HEK293 (cell line): ENCODE measurements at regions not wholly inside any gene's neighbourhood (a gene's known extent, or its start where the extent isn't known, plus 50 kb on each side); places are given as distances from the start of the nearest gene placed in this dataset.

Experiments used
- CTCF ChIA-PET: fragments of 350-600 bp; formaldehyde crosslinking; extraction: SDS; loops from one replicate; lab custom pipeline; 2021; ENCODE audit warnings: antibody characterized with exemption; lab: Yijun Ruan, JAX
- POLR2A ChIA-PET: fragments of 300-600 bp; formaldehyde crosslinking; extraction: SDS; loops from one replicate; lab custom pipeline; 2020; ENCODE audit warnings: antibody characterized with exemption, inconsistent platforms; lab: Yijun Ruan, JAX
- H3K27ac ChIP-seq: fragments of 200-500 bp; sonication (Bioruptor generic); 2 replicates; pipeline ENCODE4 v1.5.1; 2014; ENCODE audit warnings: low read depth, low read length, control low read depth, inconsistent platforms; ENCODE audit errors: extremely low read depth
- H3K36me3 ChIP-seq, 2 experiments: fragments of 200-500 bp in 1 of 2; sonication (Bioruptor generic) in 1 of 2; 1 replicate in 1 of 2; 2 replicates in 1 of 2; pipeline ENCODE4 v1.5.1; 2014 to 2017; ENCODE audit warnings: inconsistent platforms in 2 of 2, low read length in 2 of 2; ENCODE audit not compliant: control insufficient read depth in 2 of 2, insufficient read depth in 1 of 2
- H3K4me1 ChIP-seq: fragments of 200-500 bp; sonication (Bioruptor generic); 2 replicates; pipeline ENCODE4 v1.5.1; 2014; ENCODE audit warnings: mild to moderate bottlenecking, low read length, inconsistent platforms; ENCODE audit not compliant: control insufficient read depth, insufficient read depth
- H3K4me3 ChIP-seq: 2 replicates; pipeline ENCODE4 v1.5.1; 2011; ENCODE audit warnings: low read depth, mild to moderate bottlenecking, control low read depth, low read length, moderate library complexity
- H3K9me3 ChIP-seq: fragments of 200-500 bp; sonication (Bioruptor generic); 2 replicates; pipeline ENCODE4 v1.5.1; 2014; ENCODE audit warnings: low read depth, low read length, inconsistent platforms; ENCODE audit not compliant: control insufficient read depth, insufficient read depth
- FEZF1 ChIP-seq: fragments of 450-650 bp; formaldehyde crosslinking; IDR thresholded peaks from 2 replicates; pipeline ENCODE4 v1.5.1; 2016; ENCODE audit warnings: missing biosample characterization, missing genetic modification characterization
- GLI4 ChIP-seq: fragments of 450-650 bp; formaldehyde crosslinking; IDR thresholded peaks from 2 replicates; pipeline ENCODE4 v1.5.1; 2016; ENCODE audit warnings: missing biosample characterization, missing genetic modification characterization
- KLF1 ChIP-seq: fragments of 450-650 bp; formaldehyde crosslinking; IDR thresholded peaks from 2 replicates; pipeline ENCODE4 v1.5.1; 2016; ENCODE audit warnings: missing biosample characterization, missing genetic modification characterization
- MEIS1 ChIP-seq: sonication (generic); formaldehyde crosslinking; IDR thresholded peaks from 2 replicates; pipeline ENCODE4 v1.8.1; 2022; ENCODE audit warnings: missing genetic modification reagents, mild to moderate bottlenecking, borderline replicate concordance
- PRDM1 ChIP-seq: fragments of 450-650 bp; formaldehyde crosslinking; IDR thresholded peaks from 2 replicates; pipeline ENCODE4; 2016; ENCODE audit warnings: missing biosample characterization, missing genetic modification characterization
- SCRT1 ChIP-seq: fragments of 450-650 bp; formaldehyde crosslinking; IDR thresholded peaks from 2 replicates; pipeline ENCODE4 v1.5.1; 2016; ENCODE audit warnings: missing biosample characterization, missing genetic modification characterization, borderline replicate concordance
- ZFP69B ChIP-seq: fragments of 450-650 bp; formaldehyde crosslinking; IDR thresholded peaks from 2 replicates; pipeline ENCODE4 v1.5.1; 2016; ENCODE audit warnings: missing biosample characterization, missing genetic modification characterization
- ZNF132 ChIP-seq: fragments of 450-650 bp; formaldehyde crosslinking; IDR thresholded peaks from 2 replicates; pipeline ENCODE4 v1.5.1; 2017; ENCODE audit warnings: missing biosample characterization, missing genetic modification characterization, borderline replicate concordance
- ZNF146 ChIP-seq: fragments of 450-650 bp; formaldehyde crosslinking; IDR thresholded peaks from 2 replicates; pipeline ENCODE4 v1.5.1; 2016; ENCODE audit warnings: missing biosample characterization, missing genetic modification characterization
- ZNF175 ChIP-seq: fragments of 450-650 bp; formaldehyde crosslinking; IDR thresholded peaks from 2 replicates; pipeline ENCODE4 v1.5.1; 2016; ENCODE audit warnings: missing biosample characterization, missing genetic modification characterization
- ZNF19 ChIP-seq: fragments of 450-650 bp; formaldehyde crosslinking; IDR thresholded peaks from 2 replicates; pipeline ENCODE4; 2016; ENCODE audit warnings: missing biosample characterization, missing genetic modification characterization, low read depth
- ZNF211 ChIP-seq: fragments of 450-650 bp; formaldehyde crosslinking; IDR thresholded peaks from 2 replicates; pipeline ENCODE4 v1.5.1; 2016; ENCODE audit warnings: low read depth, missing biosample characterization, missing genetic modification characterization
- ZNF302 ChIP-seq: fragments of 450-650 bp; formaldehyde crosslinking; IDR thresholded peaks from 2 replicates; pipeline ENCODE4 v1.5.1; 2016; ENCODE audit warnings: missing biosample characterization, missing genetic modification characterization, low read depth
- ZNF335 ChIP-seq: fragments of 450-650 bp; formaldehyde crosslinking; conservative IDR thresholded peaks from 2 replicates; pipeline ENCODE4 v1.5.1; 2016; ENCODE audit warnings: missing biosample characterization, missing genetic modification characterization
- ZNF354C ChIP-seq: fragments of 450-650 bp; formaldehyde crosslinking; IDR thresholded peaks from 2 replicates; pipeline ENCODE4 v1.5.1; 2016; ENCODE audit warnings: missing biosample characterization, missing genetic modification characterization, low read depth, borderline replicate concordance
- ZNF514 ChIP-seq: fragments of 450-650 bp; formaldehyde crosslinking; IDR thresholded peaks from 2 replicates; pipeline ENCODE4 v1.5.1; 2016; ENCODE audit warnings: missing biosample characterization, missing genetic modification characterization
- ZNF660 ChIP-seq: fragments of 450-650 bp; IDR thresholded peaks from 2 replicates; pipeline ENCODE4 v1.5.1; 2018; ENCODE audit warnings: missing biosample characterization, mild to moderate bottlenecking, missing genetic modification characterization
- ZNF664 ChIP-seq: fragments of 450-650 bp; formaldehyde crosslinking; IDR thresholded peaks from 2 replicates; pipeline ENCODE4 v1.5.1; 2016; ENCODE audit warnings: missing biosample characterization, missing genetic modification characterization
- ZNF747 ChIP-seq: fragments of 450-650 bp; formaldehyde crosslinking; IDR thresholded peaks from 2 replicates; pipeline ENCODE4 v1.5.1; 2016; ENCODE audit warnings: missing biosample characterization, missing genetic modification characterization
- ZNF776 ChIP-seq: fragments of 450-650 bp; formaldehyde crosslinking; IDR thresholded peaks from 2 replicates; pipeline ENCODE4 v1.5.0; 2017; ENCODE audit warnings: missing biosample characterization, missing genetic modification characterization, borderline replicate concordance
- ZNF791 ChIP-seq: fragments of 450-650 bp; formaldehyde crosslinking; IDR thresholded peaks from 2 replicates; pipeline ENCODE4 v1.5.1; 2016; ENCODE audit warnings: missing biosample characterization, missing genetic modification characterization
- ZNF830 ChIP-seq: fragments of 450-650 bp; IDR thresholded peaks from 2 replicates; pipeline ENCODE4 v1.5.0; 2018; ENCODE audit warnings: missing biosample characterization, missing genetic modification characterization, low read depth, mild to moderate bottlenecking, moderate library complexity
- TF ChIP-seq, protein P1 (sequence below): fragments of 450-650 bp; formaldehyde crosslinking; IDR thresholded peaks from 2 replicates; pipeline ENCODE4 v1.5.1; 2016; ENCODE audit warnings: missing biosample characterization, missing genetic modification characterization
- TF ChIP-seq, protein P2 (sequence below): fragments of 450-650 bp; formaldehyde crosslinking; IDR thresholded peaks from 2 replicates; pipeline ENCODE4 v1.5.1; 2017; ENCODE audit warnings: missing biosample characterization, missing genetic modification characterization
- TF ChIP-seq, protein P3 (sequence below): fragments of 450-650 bp; formaldehyde crosslinking; IDR thresholded peaks from 2 replicates; pipeline ENCODE4 v1.5.1; 2016; ENCODE audit warnings: missing biosample characterization, missing genetic modification characterization
- TF ChIP-seq, protein P4 (sequence below): fragments of 450-650 bp; formaldehyde crosslinking; IDR thresholded peaks from 2 replicates; pipeline ENCODE4 v1.5.1; 2016; ENCODE audit warnings: missing biosample characterization, missing genetic modification characterization

DNA sequence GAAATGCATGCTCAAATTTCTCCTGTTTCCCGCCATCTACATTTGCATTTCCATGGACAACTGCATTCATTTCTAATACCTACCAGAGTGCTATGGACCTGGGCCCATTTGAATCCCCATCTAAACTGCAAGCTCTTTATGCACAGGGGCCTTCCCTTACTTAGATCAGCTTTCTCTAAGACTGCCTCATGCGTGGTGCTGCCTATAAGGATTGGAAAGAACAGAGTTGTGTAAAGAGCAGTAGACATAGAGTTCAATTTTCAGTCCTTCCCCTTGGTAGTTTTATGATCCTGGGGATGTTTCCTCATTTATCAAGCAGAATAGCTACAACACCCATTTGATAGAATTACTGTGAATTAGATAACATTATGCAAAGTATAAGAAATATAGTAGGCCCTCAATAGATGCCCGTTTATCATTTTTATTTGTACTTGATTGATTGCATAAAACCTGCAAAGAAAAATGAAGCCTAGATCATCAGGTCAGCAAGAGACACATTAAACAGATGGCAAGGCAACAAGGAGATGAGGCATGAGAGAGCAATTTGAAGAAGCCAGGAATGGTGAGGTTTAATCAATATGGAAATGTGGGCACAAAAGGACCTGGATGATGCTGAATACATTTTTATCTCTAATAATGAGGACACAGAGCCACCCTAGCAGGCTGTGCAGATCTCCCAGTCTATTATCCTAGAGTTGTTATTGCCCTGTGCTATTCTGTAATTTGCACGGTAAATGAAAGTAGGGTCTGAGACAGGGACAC is 359.7 kb downstream of the FAM181B start:
- Histone ChIP-seq H3K9me3 (no peaks in the 10 kb centered on the region), H3K36me3 (no peaks in the 10 kb centered on the region), H3K4me1 (no peaks in the 10 kb centered on the region), H3K27ac (no peak overlapping the region), H3K4me3 (no peak overlapping the region)
- ChIA-PET POLR2A (no interaction called here), CTCF (no interaction called here)
- TF ChIP-seq FEZF1 (no peak), ZNF664 (tag by site-specific recombination) (no peak), ZNF830 (tag by site-specific recombination) (no peak), ZNF211 (tag by site-specific recombination) (no peak)
- TF ChIP-seq, protein P1, sequence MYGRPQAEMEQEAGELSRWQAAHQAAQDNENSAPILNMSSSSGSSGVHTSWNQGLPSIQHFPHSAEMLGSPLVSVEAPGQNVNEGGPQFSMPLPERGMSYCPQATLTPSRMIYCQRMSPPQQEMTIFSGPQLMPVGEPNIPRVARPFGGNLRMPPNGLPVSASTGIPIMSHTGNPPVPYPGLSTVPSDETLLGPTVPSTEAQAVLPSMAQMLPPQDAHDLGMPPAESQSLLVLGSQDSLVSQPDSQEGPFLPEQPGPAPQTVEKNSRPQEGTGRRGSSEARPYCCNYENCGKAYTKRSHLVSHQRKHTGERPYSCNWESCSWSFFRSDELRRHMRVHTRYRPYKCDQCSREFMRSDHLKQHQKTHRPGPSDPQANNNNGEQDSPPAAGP (tag by site-specific recombination), result no peak

DNA sequence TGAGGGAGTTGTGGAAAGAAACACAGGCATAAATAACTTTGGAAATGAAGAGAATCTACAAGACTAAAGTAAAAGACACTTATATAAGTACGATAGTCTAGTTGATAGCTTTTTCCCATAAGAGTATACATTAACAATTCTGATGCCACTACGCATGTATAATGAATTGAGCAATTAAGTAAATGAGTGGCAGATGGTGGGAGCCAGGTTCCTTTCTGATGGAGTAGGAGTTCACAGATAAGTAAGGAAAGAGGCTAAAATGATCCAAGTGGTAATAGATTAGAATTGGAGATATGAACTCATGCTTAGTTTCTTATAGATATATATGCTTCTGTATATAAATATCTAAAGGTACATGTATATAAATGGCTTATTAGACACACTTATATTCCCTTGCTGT is 368.3 kb downstream of the FAM181B start:
- Histone ChIP-seq H3K36me3 (no peaks in the 10 kb centered on the region), H3K4me1 (no peaks in the 10 kb centered on the region), H3K27ac (no peak overlapping the region), H3K9me3 (no peaks in the 10 kb centered on the region), H3K4me3 (no peak overlapping the region)
- TF ChIP-seq KLF1 (tag by site-specific recombination) (no peak), ZNF747 (tag by site-specific recombination) (no peak), ZFP69B (tag by site-specific recombination) (no peak), ZNF175 (tag by site-specific recombination) (no peak), SCRT1 (no peak), ZNF776 (no peak), ZNF19 (tag by site-specific recombination) (no peak), ZNF335 (tag by site-specific recombination) (no peak), MEIS1 (CRISPR knock-in tag) (no peak)
- TF ChIP-seq, protein P2, sequence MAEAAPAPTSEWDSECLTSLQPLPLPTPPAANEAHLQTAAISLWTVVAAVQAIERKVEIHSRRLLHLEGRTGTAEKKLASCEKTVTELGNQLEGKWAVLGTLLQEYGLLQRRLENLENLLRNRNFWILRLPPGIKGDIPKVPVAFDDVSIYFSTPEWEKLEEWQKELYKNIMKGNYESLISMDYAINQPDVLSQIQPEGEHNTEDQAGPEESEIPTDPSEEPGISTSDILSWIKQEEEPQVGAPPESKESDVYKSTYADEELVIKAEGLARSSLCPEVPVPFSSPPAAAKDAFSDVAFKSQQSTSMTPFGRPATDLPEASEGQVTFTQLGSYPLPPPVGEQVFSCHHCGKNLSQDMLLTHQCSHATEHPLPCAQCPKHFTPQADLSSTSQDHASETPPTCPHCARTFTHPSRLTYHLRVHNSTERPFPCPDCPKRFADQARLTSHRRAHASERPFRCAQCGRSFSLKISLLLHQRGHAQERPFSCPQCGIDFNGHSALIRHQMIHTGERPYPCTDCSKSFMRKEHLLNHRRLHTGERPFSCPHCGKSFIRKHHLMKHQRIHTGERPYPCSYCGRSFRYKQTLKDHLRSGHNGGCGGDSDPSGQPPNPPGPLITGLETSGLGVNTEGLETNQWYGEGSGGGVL, result no peak
- ChIA-PET POLR2A (no interaction called here), CTCF (no interaction called here)

DNA sequence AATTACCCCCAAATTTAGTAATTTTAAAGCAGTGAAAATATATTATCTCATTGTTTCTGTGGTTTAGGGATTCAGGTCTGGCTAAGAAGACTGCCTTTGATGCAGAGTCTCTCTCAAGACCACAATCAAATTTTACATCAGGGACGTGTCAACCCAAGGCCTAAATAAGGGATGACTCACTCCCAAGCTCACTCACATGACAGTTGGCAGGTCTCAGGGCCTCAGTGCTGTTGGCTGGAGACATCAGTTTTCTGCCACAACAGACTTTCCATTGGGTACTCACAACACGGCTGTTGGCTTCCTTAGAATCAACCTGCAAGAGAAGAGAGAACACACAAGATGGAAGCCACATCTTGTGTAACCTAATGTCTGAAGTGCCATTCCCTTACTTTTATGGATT is 377.3 kb downstream of the FAM181B start:
- H3K27ac ChIP-seq, result no peak overlapping the region
- no peaks in the 10 kb centered on the region for H3K4me1 ChIP-seq
- no peak overlapping the region for H3K4me3 ChIP-seq
- H3K36me3 ChIP-seq, result no peaks in the 10 kb centered on the region
- no peaks in the 10 kb centered on the region for H3K9me3 ChIP-seq
- CTCF ChIA-PET, result no interaction called here
- POLR2A ChIA-PET, result no interaction called here
- TF ChIP-seq ZNF660 (tag by site-specific recombination), result no peak
- no peak for TF ChIP-seq ZNF132 (tag by site-specific recombination)
- TF ChIP-seq ZNF514 (tag by site-specific recombination), result no peak
- TF ChIP-seq ZNF791 (tag by site-specific recombination), result no peak
- no peak for TF ChIP-seq PRDM1 (tag by site-specific recombination)
- TF ChIP-seq ZNF146, result no peak
- no peak for TF ChIP-seq ZNF302
- TF ChIP-seq, protein P3, sequence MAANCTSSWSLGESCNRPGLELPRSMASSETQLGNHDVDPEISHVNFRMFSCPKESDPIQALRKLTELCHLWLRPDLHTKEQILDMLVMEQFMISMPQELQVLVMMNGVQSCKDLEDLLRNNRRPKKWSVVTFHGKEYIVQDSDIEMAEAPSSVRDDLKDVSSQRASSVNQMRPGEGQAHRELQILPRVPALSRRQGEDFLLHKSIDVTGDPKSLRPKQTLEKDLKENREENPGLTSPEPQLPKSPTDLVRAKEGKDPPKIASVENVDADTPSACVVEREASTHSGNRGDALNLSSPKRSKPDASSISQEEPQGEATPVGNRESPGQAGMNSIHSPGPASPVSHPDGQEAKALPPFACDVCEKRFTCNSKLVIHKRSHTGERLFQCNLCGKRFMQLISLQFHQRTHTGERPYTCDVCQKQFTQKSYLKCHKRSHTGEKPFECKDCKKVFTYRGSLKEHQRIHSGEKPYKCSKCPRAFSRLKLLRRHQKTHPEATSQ (tag by site-specific recombination), result no peak
- TF ChIP-seq ZNF354C (tag by site-specific recombination), result no peak
- no peak for TF ChIP-seq GLI4 (tag by site-specific recombination)
- TF ChIP-seq, protein P4, sequence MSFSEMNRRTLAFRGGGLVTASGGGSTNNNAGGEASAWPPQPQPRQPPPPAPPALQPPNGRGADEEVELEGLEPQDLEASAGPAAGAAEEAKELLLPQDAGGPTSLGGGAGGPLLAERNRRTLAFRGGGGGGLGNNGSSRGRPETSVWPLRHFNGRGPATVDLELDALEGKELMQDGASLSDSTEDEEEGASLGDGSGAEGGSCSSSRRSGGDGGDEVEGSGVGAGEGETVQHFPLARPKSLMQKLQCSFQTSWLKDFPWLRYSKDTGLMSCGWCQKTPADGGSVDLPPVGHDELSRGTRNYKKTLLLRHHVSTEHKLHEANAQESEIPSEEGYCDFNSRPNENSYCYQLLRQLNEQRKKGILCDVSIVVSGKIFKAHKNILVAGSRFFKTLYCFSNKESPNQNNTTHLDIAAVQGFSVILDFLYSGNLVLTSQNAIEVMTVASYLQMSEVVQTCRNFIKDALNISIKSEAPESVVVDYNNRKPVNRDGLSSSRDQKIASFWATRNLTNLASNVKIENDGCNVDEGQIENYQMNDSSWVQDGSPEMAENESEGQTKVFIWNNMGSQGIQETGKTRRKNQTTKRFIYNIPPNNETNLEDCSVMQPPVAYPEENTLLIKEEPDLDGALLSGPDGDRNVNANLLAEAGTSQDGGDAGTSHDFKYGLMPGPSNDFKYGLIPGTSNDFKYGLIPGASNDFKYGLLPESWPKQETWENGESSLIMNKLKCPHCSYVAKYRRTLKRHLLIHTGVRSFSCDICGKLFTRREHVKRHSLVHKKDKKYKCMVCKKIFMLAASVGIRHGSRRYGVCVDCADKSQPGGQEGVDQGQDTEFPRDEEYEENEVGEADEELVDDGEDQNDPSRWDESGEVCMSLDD, result no peak
